KOPT-K1 (cell line): ENCODE measurements at regions not wholly inside any gene's neighbourhood (a gene's known extent, or its start where the extent isn't known, plus 50 kb on each side); places are given as distances from the start of the nearest gene placed in this dataset.

Experiments used
- H3K27ac ChIP-seq: fragments of 200-600 bp; sonication (generic); 2 replicates; pipeline ENCODE4 v1.5.1; 2016; ENCODE audit warnings: antibody characterized with exemption, mild to moderate bottlenecking, low read depth, low read length; ENCODE audit not compliant: poor library complexity, severe bottlenecking
- H3K36me3 ChIP-seq: fragments of 200-600 bp; sonication (generic); 2 replicates; pipeline ENCODE4 v1.5.1; 2017; ENCODE audit warnings: antibody characterized with exemption, mild to moderate bottlenecking, low read length, moderate library complexity; ENCODE audit not compliant: insufficient read depth
- H3K9me3 ChIP-seq: fragments of 200-600 bp; sonication (generic); 2 replicates; pipeline ENCODE4 v1.5.1; 2017; ENCODE audit warnings: antibody characterized with exemption, low read length, mild to moderate bottlenecking; ENCODE audit not compliant: insufficient read depth, poor library complexity, severe bottlenecking

DNA sequence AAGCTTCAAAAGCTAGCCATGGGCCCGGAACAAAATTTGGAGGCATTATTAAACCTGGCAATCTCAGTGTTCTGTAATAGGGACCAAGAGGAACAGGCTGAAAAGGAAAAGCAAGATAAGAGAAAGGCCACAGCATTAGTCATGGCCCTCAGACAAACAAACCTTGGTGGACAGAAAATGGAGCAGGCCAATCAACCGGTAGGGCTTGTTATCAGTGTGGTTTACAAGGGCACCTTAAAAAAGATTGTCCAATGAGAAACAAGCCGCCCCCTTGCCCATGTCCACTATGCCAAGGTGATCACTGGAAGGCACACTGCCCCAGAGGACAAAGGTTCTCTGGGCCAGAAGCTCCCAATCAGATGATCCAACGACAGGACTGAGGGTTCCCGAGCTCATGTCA is 653.9 kb upstream of the TMEM132C start:
- no peaks in the 10 kb centered on the region for H3K9me3 ChIP-seq
- no peaks in the 10 kb centered on the region for H3K36me3 ChIP-seq
- H3K27ac ChIP-seq: no peak overlapping the region

DNA sequence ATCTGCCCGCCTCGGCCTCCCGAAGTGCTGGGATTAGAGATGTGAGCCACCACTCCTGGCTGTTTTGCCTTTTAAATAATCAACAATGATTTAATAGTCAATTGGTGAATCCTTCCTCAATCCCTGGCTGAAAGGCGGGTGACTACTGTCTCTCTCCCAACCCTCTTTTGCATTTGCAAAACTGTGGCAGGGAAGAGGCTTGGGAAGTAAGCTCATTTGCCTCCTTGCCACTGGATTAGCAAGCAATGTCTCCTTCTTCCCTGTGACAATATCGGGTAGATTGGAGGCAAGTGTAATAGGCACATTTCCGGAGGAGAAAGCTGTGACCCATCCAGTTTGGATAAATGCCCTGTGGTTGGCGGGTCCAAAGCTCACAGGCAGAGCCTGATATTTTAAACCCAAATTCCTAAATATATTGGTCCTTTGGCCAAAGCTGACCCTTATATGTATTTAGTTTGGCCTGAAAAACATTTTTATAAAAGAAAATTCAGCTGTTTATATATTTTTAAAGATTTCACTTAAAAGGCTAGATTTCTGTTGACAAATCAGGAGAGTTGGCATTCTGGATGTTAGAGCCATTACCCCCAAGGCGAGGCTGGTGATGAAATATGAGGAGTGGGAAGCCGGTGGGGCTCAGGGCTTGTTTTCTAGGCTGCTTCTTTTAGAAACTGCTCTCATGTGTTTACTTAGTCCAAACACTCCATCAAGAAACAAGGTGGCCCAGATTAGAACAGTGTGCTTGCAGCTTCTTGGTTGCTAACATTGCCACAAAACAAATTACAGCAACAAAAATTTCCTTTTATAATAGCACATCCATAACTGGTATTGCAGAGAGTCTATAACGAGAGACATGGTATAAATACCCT is 646.9 kb upstream of the TMEM132C start:
- Histone ChIP-seq H3K9me3 (peaks cover 15% of the 10 kb centered on the region), H3K27ac (no peak overlapping the region), H3K36me3 (no peaks in the 10 kb centered on the region)

DNA sequence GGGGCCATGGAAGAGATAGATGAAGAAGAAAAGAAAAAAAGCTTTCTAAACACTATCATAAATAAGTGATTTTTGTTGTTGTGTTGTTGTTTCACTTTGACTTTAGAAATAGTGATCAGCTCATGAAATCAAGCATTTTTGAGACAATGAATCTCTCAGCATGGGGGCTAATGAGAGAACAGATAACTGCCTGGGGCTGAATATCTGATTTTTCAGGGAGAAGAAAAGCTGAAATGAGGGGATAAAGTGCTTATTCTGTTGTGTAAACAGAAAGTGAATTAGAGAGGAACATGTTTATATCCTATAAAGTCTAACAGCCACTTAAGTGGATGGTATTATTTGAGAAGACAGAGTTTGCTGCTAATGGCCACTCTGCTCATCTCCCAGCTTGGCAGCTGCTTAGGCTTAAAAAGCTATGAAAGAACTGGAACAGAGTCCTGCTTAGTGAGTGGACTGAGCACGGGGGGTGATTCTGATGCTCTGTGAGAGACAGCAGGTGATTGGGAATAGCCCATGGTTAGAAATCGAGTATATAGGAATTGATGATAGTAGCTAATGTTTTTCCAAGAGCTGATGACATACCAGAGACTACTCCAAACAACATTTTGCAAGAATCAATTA is 646.1 kb upstream of the TMEM132C start:
- Histone ChIP-seq H3K9me3 (peaks cover 15% of the 10 kb centered on the region), H3K27ac (no peak overlapping the region), H3K36me3 (no peaks in the 10 kb centered on the region)

DNA sequence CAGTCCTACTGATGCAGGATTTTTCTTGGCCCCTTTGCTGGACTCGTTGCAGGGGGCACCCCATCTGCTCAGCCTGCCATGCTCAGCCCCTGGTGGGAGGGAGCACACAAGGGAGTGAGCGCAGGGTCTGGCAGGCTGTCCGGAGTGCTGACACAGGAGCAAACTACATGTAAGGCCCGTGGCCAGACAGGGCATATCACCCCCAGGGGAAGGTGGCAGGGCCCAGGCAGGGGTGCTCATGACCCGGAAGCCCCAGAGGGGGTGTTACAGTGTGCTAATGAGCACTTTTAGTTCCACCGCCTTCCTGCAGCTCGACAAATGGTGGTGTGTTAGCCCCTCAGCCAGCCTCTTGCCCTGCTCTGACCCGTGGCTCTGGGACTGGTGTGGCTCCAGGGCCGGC is 645.6 kb upstream of the TMEM132C start:
- Histone ChIP-seq H3K9me3 (peaks cover 15% of the 10 kb centered on the region), H3K27ac (no peak overlapping the region), H3K36me3 (no peaks in the 10 kb centered on the region)

DNA sequence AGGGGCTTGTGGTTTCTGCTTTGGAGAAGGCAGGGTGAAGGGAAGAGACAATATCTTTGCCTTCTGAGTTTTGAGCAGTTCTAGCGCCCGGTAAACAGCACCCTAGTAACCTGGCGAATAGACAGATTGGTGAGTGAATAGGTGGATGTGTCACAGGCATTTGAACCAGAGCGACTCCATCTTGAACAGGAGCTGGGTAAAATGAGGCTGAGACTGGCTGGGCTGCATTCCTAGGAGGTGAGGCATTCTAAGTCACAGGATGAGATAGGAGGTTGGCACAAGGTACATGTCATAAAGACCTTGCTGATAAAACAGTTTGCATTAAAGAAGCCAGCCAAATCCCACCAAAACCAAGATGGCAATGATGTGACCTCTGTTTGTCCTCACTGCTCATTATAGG is 643.6 kb upstream of the TMEM132C start:
- H3K36me3 ChIP-seq: no peaks in the 10 kb centered on the region
- H3K27ac ChIP-seq: no peak overlapping the region
- H3K9me3 ChIP-seq: peaks cover 15% of the 10 kb centered on the region

DNA sequence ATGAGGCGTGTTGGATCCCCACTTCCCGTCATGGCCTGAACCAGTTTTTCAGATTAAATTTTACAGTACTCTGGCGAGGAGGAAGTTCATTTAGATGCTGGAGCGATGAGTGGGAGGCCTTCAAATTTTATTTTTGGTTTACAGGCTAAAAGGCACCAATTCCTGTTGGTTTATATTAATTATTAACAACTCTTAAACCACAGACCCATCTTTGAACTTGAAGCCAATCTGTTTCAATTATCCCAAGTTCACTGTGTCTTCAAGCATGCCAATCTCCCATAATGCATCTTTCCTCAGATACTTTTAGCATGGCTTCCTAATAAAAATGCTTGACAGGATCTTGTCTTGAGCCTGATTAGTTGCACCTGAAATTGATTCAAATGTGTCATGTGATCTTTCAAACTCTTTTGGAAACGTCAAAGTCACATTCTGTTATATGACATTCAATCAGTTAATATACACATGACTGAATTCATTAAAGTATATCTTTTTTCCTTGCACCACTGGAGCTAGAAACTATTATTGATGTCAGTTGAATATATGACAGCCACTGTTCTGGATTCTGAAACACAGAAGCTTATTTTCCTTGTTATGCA is 641.7 kb upstream of the TMEM132C start:
- peaks cover 15% of the 10 kb centered on the region for H3K9me3 ChIP-seq
- no peaks in the 10 kb centered on the region for H3K36me3 ChIP-seq
- H3K27ac ChIP-seq: no peak overlapping the region

DNA sequence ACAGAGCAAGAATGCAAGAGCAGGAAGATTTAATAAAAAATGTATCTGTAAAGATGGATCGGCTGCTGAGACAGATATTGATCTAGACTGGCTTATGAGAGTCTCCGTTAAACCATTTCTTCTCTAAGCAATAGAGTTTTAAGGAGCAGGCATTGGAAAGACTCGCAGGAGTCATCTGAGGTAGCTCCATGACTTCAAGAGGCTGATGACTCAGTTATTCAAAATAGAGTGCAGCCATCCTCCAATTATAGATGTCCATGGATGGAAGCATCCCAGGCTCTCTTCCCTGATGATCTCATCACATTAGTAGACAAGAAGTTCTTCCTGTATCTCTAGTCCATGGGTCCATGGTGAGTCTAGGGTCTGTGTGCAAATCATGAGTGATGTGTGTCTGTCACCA is 638.3 kb upstream of the TMEM132C start:
- H3K27ac ChIP-seq: no peak overlapping the region
- no peaks in the 10 kb centered on the region for H3K36me3 ChIP-seq
- no peaks in the 10 kb centered on the region for H3K9me3 ChIP-seq

DNA sequence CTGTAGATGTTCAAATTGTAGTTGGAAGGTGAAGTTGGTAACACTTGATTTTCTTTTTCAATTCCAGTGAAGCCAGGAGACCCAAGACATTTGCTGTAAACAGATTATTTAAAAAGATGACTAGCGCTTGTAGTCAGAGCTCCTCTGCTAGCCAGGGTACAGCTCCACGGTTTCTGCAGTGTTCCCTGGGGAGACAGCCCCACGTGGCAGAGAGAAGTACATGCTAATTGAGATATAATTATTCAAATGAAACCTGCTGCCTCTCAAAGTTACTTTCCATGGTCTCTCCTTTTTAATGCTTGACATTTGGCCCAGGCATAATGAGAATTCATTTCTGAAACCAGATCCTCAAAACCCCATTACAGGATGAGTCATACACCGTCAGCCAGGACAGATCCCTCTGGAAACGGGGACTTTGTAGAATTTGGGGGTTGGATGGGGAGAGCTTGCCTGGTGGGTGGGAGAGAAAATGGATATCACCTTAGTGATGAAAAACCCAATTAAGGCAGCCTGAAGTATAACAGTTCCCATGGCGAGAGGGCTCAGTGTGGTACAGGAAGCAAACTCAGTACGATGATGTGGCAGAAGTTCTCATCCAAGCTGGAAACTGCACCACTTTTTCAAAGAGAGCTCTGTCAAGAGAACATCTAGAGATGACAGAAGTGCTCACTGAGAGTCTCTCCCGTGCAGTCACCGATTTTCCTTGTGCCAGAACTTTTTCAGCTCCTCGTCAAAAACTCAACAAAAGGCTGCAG is 637.7 kb upstream of the TMEM132C start:
- H3K27ac ChIP-seq: no peak overlapping the region
- no peaks in the 10 kb centered on the region for H3K36me3 ChIP-seq
- no peaks in the 10 kb centered on the region for H3K9me3 ChIP-seq

DNA sequence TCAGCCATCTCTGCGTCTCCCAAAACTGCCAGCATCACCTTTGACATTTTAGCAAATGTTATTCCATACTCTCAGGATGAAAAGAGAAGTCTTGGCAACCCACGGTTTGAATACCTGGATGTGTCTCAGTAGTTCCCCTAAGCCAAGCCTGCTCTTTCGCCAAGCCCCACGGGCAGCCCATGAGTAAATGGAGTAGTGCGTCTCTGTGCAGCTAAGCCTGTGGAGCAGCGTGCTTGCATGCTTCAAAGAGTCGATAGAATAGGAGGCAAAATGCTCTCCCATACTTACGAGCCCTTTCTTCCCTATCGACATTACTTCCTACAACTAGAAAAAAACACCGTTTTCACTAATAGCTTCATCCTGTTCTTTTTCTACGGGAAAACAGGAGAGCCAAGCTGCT is 634.5 kb upstream of the TMEM132C start:
- no peaks in the 10 kb centered on the region for H3K36me3 ChIP-seq
- H3K9me3 ChIP-seq: no peaks in the 10 kb centered on the region
- H3K27ac ChIP-seq: no peak overlapping the region

DNA sequence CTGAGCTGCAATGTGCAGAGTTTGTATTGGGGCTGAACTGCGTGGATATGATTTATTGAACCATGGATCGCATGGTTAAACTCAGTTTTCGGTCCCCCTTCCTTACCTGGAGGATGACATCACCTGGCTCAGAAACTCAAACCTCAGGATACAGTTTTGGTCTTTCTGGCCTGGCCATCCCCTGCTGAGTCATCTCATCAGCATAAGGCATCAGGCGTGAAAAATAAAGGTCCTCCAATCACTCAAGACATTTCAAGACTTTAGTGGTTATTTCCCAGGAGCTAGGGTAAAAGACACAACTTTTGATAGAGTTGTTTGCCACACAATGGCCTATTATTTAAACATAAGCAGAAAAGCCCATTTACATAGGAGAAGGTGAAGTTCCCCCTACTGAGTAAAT is 631.1 kb upstream of the TMEM132C start:
- no peaks in the 10 kb centered on the region for H3K36me3 ChIP-seq
- H3K27ac ChIP-seq: no peak overlapping the region
- H3K9me3 ChIP-seq: no peaks in the 10 kb centered on the region

DNA sequence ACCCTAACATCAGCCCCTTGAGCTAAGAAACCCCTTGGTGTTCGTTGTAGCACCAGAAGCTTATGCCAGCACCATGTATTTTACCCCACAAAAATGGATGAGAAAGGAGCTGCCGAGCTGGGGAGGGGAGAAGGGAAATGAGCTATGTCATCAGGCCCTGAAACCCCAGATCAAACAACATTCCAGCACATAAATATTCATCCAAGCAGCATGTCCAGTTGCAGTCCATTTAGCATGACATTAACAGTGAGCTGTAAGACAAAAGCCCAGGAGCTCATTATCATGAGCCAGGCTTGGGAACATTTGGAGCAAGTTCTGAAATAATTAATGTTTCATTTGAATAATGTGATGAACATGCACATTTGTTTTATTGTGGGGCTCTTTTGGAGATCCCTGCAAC is 630.1 kb upstream of the TMEM132C start:
- H3K27ac ChIP-seq: no peak overlapping the region
- H3K36me3 ChIP-seq: no peaks in the 10 kb centered on the region
- no peaks in the 10 kb centered on the region for H3K9me3 ChIP-seq

DNA sequence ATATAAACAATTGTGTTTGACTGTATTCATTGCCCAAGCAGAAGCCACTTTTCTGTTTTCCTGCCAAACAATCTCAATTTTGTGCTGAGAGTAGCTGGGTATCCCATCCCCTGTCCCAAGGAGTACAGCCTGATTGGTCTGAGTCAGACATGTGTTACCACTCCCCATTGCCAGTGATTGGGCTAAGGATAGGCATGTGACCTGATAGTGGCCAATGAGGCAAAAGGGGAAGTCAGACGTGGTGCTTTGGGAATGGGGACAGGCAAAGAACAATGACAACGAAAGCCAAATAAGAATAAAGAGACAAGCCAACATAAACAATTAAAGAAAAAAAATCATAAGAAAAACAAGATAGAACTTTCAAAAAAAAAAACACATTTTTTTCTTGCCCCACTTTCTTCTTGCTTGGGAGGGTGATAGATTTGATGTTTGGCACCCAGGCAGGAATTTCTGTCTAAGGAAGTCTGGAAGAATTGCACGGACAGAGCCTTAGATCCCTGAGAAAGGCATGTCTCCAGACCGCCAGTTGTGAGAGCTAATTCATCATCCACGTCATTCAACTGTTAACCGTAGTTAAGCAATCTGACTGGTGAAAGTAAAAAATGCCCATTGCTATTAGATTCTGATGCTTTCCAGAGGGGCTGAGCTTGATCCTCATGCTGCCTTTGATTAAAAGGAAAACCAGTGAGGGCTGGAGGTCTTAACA is 626.6 kb upstream of the TMEM132C start:
- Histone ChIP-seq H3K9me3 (no peaks in the 10 kb centered on the region), H3K27ac (no peak overlapping the region), H3K36me3 (no peaks in the 10 kb centered on the region)

DNA sequence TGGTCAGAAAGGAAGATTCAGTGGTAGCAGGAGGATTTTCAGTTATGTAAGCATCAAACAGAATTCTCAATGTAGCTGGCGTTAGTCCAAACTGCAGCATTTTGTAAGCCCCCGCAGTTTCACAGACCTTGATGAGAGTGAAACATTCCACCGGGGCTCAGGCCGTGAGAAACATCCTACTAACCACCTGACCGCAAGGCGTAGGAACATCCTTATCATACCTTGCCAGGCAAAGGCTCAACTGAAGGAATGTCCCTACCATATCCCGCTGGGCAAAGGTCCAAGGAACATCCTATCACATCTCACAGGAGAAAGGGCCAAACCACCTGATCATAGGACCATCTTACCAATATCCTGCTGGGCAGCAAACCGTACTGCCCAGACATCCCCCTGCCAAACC is 624.8 kb upstream of the TMEM132C start:
- Histone ChIP-seq H3K9me3 (no peaks in the 10 kb centered on the region), H3K36me3 (no peaks in the 10 kb centered on the region), H3K27ac (no peak overlapping the region)

DNA sequence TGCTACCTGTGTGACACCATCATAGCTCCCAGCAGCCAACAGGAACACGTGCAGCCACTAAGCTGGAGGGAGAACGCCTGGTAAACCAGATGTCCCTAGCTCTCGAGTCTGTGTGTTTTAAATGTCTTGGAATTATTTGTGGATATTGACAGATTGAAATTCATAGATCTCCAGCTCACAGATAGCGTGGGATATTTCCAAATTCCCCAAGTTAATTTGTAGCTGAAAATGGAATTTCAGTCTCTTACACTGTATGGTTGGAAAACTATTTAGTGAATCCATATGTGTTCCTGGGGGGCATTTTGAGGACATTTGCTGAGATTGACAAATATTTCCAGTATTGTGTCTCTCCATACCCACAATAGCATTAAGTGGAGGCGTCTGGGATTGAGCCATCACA is 618.6 kb upstream of the TMEM132C start:
- no peak overlapping the region for H3K27ac ChIP-seq
- no peaks in the 10 kb centered on the region for H3K36me3 ChIP-seq

DNA sequence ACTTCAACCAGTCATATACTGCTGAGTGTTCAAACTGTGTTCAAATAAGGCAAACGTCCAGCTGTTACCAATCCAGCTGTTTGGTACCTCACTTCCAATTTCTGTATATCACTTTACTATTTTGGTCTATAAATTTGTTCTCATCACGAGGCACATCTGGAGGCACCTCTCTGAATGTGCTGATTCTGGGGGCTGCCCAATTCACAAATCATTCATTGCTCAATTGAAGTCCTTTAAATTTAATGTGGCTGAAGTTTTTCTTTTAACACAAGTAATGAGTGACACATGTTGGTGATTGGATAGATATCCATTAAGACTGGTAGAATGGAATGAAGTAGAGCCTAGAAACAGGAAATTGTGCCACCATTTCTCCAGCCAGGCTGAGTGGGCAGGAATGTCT is 617.0 kb upstream of the TMEM132C start:
- no peak overlapping the region for H3K27ac ChIP-seq
- no peaks in the 10 kb centered on the region for H3K9me3 ChIP-seq
- no peaks in the 10 kb centered on the region for H3K36me3 ChIP-seq

More for the DNA sequence above, 618.6 kb upstream of the TMEM132C start:
- no peaks in the 10 kb centered on the region for H3K9me3 ChIP-seq
